ENCODE measurements at regions not wholly inside any gene's neighbourhood (a gene's known extent, or its start where the extent isn't known, plus 50 kb on each side); places are given as distances from the start of the nearest gene placed in this dataset.

GRCh38 chr6:50990750-50991446 lies 172.2 kb downstream of the TFAP2B start:
- H3K27me3 ChIP-seq (replicated peaks; ENCODE audit: insufficient read depth) = no peaks in the 10 kb centered on the region
- WGBS = 74% methylated on average over 7 of the region's 7 CpGs
- intact Hi-C loops (cut with DNase I) = no loop called here

DNA sequence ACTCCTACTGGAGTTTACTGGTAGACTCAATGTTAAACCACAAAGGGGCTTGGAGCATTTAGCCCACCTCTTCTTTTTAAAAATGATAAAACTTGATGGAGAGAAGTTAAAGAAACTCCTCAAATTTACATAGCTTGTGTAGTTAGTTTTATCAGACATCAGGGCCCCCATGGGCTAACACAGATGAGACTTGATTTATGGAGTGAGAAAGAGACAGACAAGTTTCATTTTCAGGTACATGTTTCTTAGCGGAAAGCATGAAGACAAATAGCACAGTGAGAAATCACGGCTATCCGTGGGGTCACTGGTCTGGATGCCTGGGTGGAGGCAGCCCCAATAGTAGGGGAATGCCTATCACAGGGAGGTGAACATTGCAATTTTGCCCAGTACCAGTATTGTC lies 173.6 kb downstream of the TFAP2B start:
- H3K4me1 ChIP-seq (replicated peaks) = no peaks in the 10 kb centered on the region
- WGBS = 89% methylated on average over 3 of the region's 3 CpGs
- TF ChIP-seq, protein P1, sequence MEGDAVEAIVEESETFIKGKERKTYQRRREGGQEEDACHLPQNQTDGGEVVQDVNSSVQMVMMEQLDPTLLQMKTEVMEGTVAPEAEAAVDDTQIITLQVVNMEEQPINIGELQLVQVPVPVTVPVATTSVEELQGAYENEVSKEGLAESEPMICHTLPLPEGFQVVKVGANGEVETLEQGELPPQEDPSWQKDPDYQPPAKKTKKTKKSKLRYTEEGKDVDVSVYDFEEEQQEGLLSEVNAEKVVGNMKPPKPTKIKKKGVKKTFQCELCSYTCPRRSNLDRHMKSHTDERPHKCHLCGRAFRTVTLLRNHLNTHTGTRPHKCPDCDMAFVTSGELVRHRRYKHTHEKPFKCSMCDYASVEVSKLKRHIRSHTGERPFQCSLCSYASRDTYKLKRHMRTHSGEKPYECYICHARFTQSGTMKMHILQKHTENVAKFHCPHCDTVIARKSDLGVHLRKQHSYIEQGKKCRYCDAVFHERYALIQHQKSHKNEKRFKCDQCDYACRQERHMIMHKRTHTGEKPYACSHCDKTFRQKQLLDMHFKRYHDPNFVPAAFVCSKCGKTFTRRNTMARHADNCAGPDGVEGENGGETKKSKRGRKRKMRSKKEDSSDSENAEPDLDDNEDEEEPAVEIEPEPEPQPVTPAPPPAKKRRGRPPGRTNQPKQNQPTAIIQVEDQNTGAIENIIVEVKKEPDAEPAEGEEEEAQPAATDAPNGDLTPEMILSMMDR (IDR thresholded peaks at IDR 0.05) = no peak
- no peak for TF ChIP-seq POLR2A (IDR thresholded peaks at IDR 0.05)
- intact Hi-C loops (cut with DNase I) = no loop called here
- no peak overlapping the region for H3K27ac ChIP-seq
- H3K36me3 ChIP-seq = no peaks in the 10 kb centered on the region
- no peak overlapping the region for H3K4me3 ChIP-seq
- DNase-seq (ENCODE audit: low spot score) = no peak
- H3K27me3 ChIP-seq (replicated peaks; ENCODE audit: insufficient read depth) = no peaks in the 10 kb centered on the region
- no peaks in the 10 kb centered on the region for H3K9me3 ChIP-seq

More at GRCh38 chr6:50990750-50991446, 172.2 kb downstream of the TFAP2B start:
- Histone ChIP-seq H3K36me3 (no peaks in the 10 kb centered on the region), H3K4me3 (no peak overlapping the region), H3K4me1 (replicated peaks) (no peaks in the 10 kb centered on the region), H3K9me3 (no peaks in the 10 kb centered on the region), H3K27ac (no peak overlapping the region)
- TF ChIP-seq, protein P1 (IDR thresholded peaks at IDR 0.05) = no peak
- no peak for TF ChIP-seq POLR2AphosphoS5 (IDR thresholded peaks at IDR 0.05)
- no peak for TF ChIP-seq POLR2A (IDR thresholded peaks at IDR 0.05)
- DNase-seq (ENCODE audit: low spot score) = no peak

DNA sequence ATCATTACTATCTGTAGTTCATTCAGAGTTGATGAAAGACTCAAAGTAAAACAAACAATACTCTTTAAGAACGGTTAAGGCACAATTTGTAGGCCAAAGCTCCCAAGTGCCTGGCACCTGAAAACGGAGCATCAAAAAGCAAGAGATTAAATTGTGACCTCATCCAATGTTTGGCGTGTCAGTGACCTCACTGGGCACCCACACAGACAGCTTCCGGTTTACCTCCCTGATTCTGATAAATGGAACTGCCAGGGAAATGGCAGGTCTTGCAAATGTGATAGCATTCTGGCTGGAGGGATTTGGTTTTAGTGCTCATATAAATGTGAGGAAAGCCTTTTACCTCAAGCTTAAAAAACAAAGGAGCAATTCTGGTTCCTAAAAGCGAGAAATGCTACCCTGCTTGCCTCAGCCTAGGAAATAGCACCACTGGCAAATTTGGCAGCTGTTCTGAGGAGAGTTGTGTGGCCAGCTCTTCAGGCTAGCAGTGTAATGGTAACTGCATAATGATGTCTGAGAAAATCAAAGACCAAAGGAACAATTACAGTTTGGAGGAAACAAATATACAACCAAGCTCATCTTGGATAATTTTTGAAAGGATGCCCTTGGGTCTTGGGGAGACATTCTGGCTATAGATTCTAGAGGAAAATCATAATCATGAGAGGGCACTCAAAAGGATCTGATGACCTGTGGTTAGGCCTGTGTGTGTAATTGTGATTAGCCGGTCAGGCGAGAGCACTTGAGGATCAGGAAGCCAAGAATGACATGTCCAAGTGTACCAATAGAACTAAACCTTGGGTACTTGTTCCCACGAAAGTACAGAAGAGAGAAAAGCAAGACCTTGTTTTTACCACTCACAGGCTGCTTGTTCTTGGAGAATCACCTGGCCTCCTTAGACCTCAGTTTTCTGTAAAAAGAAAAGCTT lies 174.3 kb downstream of the TFAP2B start:
- TF ChIP-seq, protein P1 (IDR thresholded peaks at IDR 0.05) = no peak
- TF ChIP-seq POLR2AphosphoS5 (IDR thresholded peaks at IDR 0.05) (no peak), POLR2A (IDR thresholded peaks at IDR 0.05) (no peak)
- no peak for DNase-seq (ENCODE audit: low spot score)
- WGBS = 76% methylated on average over 8 of the region's 8 CpGs
- Histone ChIP-seq H3K4me3 (no peak overlapping the region), H3K27me3 (replicated peaks; ENCODE audit: insufficient read depth) (no peaks in the 10 kb centered on the region), H3K9me3 (no peaks in the 10 kb centered on the region), H3K36me3 (no peaks in the 10 kb centered on the region), H3K4me1 (replicated peaks) (no peaks in the 10 kb centered on the region), H3K27ac (no peak overlapping the region)
- intact Hi-C loops (cut with DNase I) = no loop called here

- intact Hi-C loops (cut with DNase I) = no loop called here
- Histone ChIP-seq H3K9me3 (no peaks in the 10 kb centered on the region), H3K27ac (no peak overlapping the region), H3K4me1 (replicated peaks) (no peaks in the 10 kb centered on the region), H3K4me3 (no peak overlapping the region), H3K36me3 (no peaks in the 10 kb centered on the region), H3K27me3 (replicated peaks; ENCODE audit: insufficient read depth) (no peaks in the 10 kb centered on the region)
- TF ChIP-seq, protein P1 (IDR thresholded peaks at IDR 0.05) = no peak
- no peak for TF ChIP-seq POLR2AphosphoS5 (IDR thresholded peaks at IDR 0.05)
- TF ChIP-seq POLR2A (IDR thresholded peaks at IDR 0.05) = no peak
- DNase-seq (ENCODE audit: low spot score) = no peak
- 98% methylated on average over 3 of the region's 3 CpGs for WGBS
Measured at GRCh38 chr6:50993941-50994720, 175.5 kb downstream of the TFAP2B start.

Data from prostate gland (tissue), 2 donors.